ENCODE measurements at regions not wholly inside any gene's neighbourhood (a gene's known extent, or its start where the extent isn't known, plus 50 kb on each side); places are given as distances from the start of the nearest gene placed in this dataset.
"Not testable (repeated sequence)": the region's sequence is repeated elsewhere in the genome, so short reads cannot be mapped to it uniquely, and the experiment has no call there.

GRCh38 chr6:109875973-109876372 lies 102.1 kb upstream of the GPR6 start:
- DNase-seq: no peak

- DNase-seq: peak; percentile 64
Observed at GRCh38 chr6:109877028-109878004, 100.8 kb upstream of the GPR6 start.

DNA sequence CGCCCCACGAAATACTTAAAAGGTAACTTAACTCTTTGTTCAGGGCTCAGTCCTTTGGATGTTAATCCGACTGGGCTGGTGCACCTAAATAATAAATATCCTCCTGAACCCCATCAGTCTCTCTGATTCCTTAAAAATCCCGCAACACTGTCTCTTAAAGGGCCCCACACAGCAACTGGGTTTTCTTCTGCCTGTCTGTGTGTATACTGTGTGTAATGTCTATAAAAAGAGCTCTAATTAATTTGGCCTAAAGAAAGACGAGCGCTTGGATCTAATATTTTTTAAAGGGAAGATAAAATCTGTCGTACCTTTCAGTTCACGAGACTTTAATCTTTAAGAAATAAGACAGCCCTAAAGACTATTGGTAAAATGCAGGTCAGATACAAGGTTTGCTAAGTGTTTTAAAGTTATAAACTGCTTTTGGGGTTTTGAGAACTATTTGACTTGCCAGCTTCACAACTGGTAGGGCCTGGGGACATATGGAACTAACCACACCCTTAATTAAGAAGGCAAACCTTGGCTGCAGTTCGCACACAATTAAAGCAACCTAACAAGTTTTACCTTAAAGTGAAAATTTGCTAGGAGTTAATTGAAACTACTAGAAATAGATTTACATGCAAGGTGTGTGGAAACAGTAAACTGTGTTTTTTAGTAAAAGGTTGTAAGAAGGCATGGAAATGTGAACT lies 100.0 kb upstream of the GPR6 start:
- DNase-seq: not testable (repeated sequence)

DNA sequence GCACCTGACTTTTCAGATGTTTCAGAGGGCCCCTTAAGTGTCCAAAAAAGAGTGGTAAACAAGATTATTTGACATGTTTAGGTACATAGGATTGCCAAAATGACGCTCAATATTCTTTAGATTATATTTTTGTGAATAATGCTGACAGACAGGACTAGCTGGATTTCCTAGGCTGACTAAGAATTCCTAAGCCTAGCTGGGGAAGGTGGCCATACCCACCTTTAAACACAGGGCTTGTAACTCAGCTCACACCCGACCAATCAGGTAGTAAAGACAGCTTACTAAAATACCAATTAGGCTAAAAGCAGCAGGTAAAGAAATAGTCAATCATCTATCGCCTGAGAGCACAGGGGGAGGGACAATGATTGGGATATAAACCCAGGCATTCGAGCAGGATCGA lies 99.0 kb upstream of the GPR6 start:
- not testable (repeated sequence) for DNase-seq

DNA sequence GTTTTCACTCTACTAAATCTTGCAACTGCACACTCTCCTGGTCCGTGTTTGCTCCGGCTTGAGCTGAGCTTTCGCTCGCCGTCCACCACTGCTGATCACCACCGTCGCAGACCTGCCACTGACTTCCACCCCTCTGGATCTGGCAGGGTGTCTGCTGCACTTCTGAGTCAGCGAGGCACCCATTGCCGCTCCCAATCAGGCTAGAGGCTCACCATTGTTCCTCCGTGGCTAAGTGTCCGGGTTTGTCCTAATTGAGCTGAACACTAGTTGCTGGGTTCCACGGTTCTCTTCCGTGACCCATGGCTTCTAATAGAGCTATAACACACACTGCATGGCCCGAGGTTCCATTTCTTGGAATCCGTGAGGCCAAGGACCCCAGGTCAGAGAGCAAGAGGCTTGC lies 98.6 kb upstream of the GPR6 start:
- no peak for DNase-seq

- DNase-seq: not testable (repeated sequence)
Observed at GRCh38 chr6:109881069-109881468, 97.0 kb upstream of the GPR6 start.

DNA sequence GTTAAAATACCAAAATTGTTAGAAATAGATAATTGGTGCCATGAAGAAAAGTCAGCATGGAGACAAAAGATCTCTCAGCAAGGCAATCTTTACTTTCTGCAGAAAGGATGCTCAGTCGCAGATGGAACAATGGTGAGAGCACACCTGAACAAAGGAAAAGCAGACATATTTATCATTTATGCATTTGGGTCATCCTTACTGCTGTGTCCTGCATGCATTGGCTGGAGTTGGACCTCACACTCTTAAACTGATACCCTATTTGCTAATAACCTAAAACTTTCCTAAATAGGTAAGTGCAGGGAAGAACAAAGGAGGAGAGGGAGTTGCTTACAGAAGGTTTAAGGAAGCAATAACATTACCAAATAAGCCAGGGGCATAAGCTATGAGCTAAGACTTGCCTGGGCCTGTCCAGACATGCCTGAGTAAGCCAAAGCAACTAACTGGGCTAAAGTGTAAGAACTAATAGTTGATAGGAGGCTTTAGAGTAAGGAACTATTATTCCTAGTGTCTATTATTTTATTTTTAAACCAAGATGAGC lies 96.1 kb upstream of the GPR6 start:
- DNase-seq: not testable (repeated sequence)

GRCh38 chr6:109891924-109892323 lies 86.2 kb upstream of the GPR6 start:
- DNase-seq: no peak

GRCh38 chr6:109892451-109893435 lies 85.4 kb upstream of the GPR6 start:
- peak; percentile 90 for DNase-seq

DNA sequence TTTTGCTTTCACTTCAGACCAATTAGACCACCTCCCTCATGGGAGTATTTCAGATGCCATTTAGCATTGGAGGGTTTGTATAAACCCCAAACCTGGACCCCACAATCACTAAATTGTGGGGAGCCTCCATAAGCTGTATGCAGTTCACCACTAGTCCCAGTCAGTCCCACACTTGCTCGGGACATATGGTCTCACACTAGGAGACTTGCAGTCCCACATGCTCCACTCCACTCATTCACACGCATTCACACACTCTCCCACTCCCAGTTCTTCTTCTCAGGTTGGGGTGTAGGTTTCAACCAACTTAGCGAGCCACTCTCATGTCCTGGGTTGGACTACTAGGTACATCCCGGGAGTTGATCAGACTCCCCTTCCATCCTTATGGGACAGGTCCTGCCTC lies 84.5 kb upstream of the GPR6 start:
- DNase-seq: no peak

- peak; percentile 28 for DNase-seq
Observed at GRCh38 chr6:109894181-109894580, 83.9 kb upstream of the GPR6 start.

GRCh38 chr6:109896341-109896740 lies 81.8 kb upstream of the GPR6 start:
- no peak for DNase-seq

GRCh38 chr6:109897025-109897424 lies 81.1 kb upstream of the GPR6 start:
- DNase-seq: peak; percentile 9

GRCh38 chr6:109897561-109898080 lies 80.5 kb upstream of the GPR6 start:
- DNase-seq: no peak

DNA sequence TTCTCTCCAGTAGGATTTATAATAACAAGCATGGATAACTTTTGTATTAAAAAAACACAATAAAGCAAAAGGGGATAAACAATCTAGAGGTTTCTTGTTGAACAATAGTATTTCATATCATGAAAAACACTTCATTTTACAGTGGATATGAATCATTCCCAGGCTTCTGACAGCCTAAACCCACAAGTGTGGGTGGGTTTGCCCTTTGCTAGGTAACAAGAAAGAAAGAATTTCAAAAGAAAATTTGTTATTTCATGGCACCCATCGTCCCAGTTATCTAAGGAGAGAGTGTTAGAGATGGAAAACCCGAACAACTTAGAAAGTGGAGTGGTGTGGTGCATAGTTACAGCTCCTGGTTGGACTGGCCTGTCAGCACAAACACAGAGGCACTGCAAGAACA lies 76.1 kb upstream of the GPR6 start:
- DNase-seq: no peak

GRCh38 chr6:109902870-109903269 lies 75.2 kb upstream of the GPR6 start:
- DNase-seq: no peak

- DNase-seq: no peak
Observed at GRCh38 chr6:109910571-109910970, 67.5 kb upstream of the GPR6 start.

GRCh38 chr6:109912118-109912517 lies 66.0 kb upstream of the GPR6 start:
- DNase-seq: no peak

GRCh38 chr6:109912952-109913351 lies 65.2 kb upstream of the GPR6 start:
- no peak for DNase-seq

DNA sequence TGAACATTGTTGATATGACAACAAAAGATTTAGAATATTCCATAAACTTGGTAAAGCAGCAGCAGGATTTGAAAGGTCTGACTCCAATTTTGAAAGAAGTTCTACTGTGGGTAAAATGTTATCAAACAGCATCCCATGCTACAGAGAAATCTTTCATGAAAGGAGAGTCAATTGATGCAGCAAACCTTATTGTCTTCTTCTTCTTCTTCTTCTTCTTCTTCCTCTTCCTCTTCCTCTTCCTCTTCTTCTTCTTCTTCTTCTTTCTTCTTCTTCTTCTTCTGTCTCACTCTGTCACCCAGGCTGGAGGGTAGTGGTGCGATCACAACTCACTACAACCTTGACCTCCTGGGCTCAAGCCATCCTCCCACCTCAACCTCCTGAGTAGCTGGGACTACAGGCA lies 62.4 kb upstream of the GPR6 start:
- not testable (repeated sequence) for DNase-seq

DNA sequence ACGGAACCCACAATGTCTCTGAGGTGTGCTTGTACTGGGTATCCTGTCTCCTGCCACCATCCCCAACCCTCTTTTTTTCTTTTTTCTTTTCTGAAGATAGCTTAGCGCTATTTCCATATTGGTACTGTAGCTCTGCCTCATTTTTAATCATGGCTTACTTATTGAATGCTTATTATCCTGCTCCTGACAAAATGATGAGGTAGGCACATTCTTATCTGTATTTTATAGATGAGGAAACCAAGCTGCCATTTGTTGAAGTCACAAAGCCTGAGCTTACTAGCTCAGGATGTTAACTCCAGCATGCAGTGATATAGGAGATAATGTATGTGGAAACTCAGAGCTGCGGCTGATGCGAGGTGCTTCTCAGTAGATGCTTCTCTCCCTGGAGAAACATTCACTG lies 61.4 kb upstream of the GPR6 start:
- no peak for DNase-seq

DNA sequence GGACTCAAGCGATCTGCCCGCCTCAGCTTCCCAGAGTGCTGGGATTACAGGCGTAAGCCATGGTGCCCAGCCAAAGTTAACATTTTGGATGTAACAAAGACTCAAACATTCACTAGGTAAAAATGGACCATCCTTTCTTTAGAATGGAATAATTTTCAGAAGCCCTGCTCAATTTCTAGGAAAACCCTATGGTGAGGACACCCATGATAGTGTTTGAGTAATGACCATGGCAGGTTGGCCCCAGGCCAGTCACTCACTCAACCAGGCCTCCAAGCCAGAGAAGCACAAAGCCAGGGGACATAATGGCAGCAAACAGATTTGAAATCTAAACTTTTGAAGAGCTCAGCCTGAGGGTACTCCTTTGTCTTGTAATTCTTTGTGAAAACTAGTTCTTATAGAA lies 59.9 kb upstream of the GPR6 start:
- DNase-seq: no peak
